ENCODE measurements at regions not wholly inside any gene's neighbourhood (a gene's known extent, or its start where the extent isn't known, plus 50 kb on each side); places are given as distances from the start of the nearest gene placed in this dataset.

GRCh38 chr11:98771791-98772190 is 249.0 kb upstream of the CNTN5 start:
- TF ChIP-seq CTCF (IDR thresholded peaks at IDR 0.05; ENCODE audit: insufficient read depth, low read length, poor library complexity, severe bottlenecking) (no peak), EZH2phosphoT487 (conservative IDR thresholded peaks at IDR 0.05; ENCODE audit: low read length) (no peak)
